Ovary (tissue), 3 donors: ENCODE measurements at regions not wholly inside any gene's neighbourhood (a gene's known extent, or its start where the extent isn't known, plus 50 kb on each side); places are given as distances from the start of the nearest gene placed in this dataset.

ENCODE experiments used
- CTCF ChIP-seq, 3 donors: fragments of 450-650 bp in 2 of 3; fragments of 200-600 bp in 1 of 3; IDR thresholded peaks; one replicate each; pipeline versions ENCODE4 v1.5.1 to v1.8.0; 2016 to 2022; ENCODE audit warnings: antibody characterized with exemption in 3 of 3, mild to moderate bottlenecking in 1 of 3
- POLR2A ChIP-seq: fragments of 450-650 bp; IDR thresholded peaks from one replicate; pipeline ENCODE4 v1.6.1; 2017; ENCODE audit warnings: antibody characterized with exemption, mild to moderate bottlenecking, moderate library complexity
- donor health status: DM: no; HTN: no; CAD: no.

GRCh38 chr18:64199581-64199980, 50.7 kb upstream of the LINC00305 start:
- TF ChIP-seq CTCF (IDR thresholded peaks at IDR 0.05) (no peak), POLR2A (no peak)
